GM12873 (cell line): ENCODE measurements at regions not wholly inside any gene's neighbourhood (a gene's known extent, or its start where the extent isn't known, plus 50 kb on each side); places are given as distances from the start of the nearest gene placed in this dataset.

Experiments
- TF ChIP-seq, protein P1 (sequence below): IDR thresholded peaks from 2 replicates; pipeline ENCODE4 v1.5.1; 2012; ENCODE audit warnings: low read depth, mild to moderate bottlenecking, moderate library complexity, low read length, control low read depth; ENCODE audit not compliant: insufficient read depth; ENCODE audit errors: missing control alignments

GRCh38 chr10:53135213-53135896, 362.8 kb upstream of the MBL2 start:
- TF ChIP-seq, protein P1, sequence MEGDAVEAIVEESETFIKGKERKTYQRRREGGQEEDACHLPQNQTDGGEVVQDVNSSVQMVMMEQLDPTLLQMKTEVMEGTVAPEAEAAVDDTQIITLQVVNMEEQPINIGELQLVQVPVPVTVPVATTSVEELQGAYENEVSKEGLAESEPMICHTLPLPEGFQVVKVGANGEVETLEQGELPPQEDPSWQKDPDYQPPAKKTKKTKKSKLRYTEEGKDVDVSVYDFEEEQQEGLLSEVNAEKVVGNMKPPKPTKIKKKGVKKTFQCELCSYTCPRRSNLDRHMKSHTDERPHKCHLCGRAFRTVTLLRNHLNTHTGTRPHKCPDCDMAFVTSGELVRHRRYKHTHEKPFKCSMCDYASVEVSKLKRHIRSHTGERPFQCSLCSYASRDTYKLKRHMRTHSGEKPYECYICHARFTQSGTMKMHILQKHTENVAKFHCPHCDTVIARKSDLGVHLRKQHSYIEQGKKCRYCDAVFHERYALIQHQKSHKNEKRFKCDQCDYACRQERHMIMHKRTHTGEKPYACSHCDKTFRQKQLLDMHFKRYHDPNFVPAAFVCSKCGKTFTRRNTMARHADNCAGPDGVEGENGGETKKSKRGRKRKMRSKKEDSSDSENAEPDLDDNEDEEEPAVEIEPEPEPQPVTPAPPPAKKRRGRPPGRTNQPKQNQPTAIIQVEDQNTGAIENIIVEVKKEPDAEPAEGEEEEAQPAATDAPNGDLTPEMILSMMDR: no peak

- TF ChIP-seq, protein P1: no peak
Measured at GRCh38 chr10:53134050-53134449, 361.5 kb upstream of the MBL2 start.

DNA sequence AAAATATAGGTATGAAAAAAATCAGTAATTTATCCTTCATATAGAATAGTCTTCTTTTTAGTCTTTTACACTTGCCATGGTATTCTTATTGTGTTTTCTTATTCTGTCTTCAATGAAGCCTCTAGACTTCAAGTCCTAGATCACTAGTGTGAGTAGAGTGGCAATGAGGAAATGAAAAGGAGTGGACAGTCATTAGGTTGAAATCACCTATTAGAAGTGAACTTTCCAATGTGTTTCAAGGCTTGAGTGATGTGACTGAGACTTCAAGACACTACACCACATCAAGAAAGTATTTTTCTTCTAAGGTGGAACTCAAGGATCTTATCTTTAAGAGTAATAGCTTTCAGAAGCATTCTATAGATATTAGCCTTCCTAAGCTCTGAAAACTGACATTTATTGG, 357.8 kb upstream of the MBL2 start:
- TF ChIP-seq, protein P1: no peak

DNA sequence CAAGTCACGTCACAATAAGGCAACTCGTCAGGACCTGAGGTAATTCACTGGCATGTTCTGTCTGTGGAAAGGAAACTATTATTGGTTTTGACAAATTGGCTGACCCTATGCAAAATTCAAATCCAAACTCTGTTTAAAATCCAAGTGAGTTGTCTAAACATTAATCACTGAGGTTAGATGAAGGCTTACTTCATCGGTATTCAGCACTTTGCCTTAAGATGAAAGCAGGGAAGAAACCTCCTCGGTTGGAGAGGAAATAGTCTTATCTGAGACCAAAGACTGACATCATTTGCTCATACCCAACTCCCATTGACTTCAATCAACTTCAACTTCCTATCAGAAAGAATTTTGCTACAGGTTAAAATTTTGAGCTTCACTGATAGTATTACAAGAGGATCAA, 355.1 kb upstream of the MBL2 start:
- TF ChIP-seq, protein P1: no peak

DNA sequence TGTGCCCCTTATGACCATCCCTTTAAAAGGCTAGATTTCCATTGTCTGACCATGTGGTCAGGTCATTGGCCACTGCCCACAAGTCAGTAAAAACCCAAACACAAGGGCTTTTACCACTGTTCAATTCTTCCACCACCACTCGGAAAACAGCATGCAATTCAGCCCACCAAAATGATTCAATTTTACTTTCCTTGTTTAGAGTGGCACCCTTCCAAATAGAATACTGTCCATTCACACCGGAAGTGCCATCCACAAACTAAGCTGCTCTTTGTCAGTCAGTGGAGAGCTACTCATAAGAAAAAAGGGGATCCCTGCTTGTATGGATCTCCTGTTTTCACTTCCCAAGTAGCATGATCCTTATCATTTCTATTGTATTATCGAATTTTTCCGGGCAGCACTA, 350.7 kb upstream of the MBL2 start:
- TF ChIP-seq, protein P1: no peak

GRCh38 chr10:53122281-53122680, 349.7 kb upstream of the MBL2 start:
- TF ChIP-seq, protein P1: no peak

GRCh38 chr10:53115660-53116059, 343.1 kb upstream of the MBL2 start:
- TF ChIP-seq, protein P1: no peak
